ENCODE measurements at regions not wholly inside any gene's neighbourhood (a gene's known extent, or its start where the extent isn't known, plus 50 kb on each side); places are given as distances from the start of the nearest gene placed in this dataset.

GRCh38 chr21:24023936-24024335 is 1583.3 kb downstream of the MRPL39 start:
- H3K18ac ChIP-seq (ENCODE audit: low read depth, low read length), result no peak overlapping the region
- no peak overlapping the region for H2BK120ac ChIP-seq (ENCODE audit: low read depth, low read length)
- H2BK15ac ChIP-seq (ENCODE audit: low read depth, low read length), result no peak overlapping the region
- H2BK5ac ChIP-seq (ENCODE audit: low read depth, low read length, poor library complexity, severe bottlenecking), result no peak overlapping the region
- no peak for DNase-seq
- no peak overlapping the region for H3K4me3 ChIP-seq (ENCODE audit: insufficient read depth, low read depth, low read length)
- in situ Hi-C loops (cut with MboI; ENCODE audit: low sequenced_read_pairs), result no loop called here
- no peak overlapping the region for H3K9ac ChIP-seq (ENCODE audit: low read depth, low read length)
- no peak overlapping the region for H2AK9ac ChIP-seq (replicated peaks; ENCODE audit: low read depth, low read length, poor library complexity)
- H4K8ac ChIP-seq (ENCODE audit: low read depth in 2 of 2, low read length in 2 of 2), result no peak overlapping the region
- H4K91ac ChIP-seq (ENCODE audit: insufficient read depth, low read depth, low read length), result no peak overlapping the region
- H2AFZ ChIP-seq (replicated peaks; ENCODE audit: low read length, poor library complexity), result no peak overlapping the region
- H3K4me1 ChIP-seq (ENCODE audit: control insufficient read depth, insufficient read depth, low read length), result no peaks in the 10 kb centered on the region
- dilution Hi-C loops (cut with HindIII; ENCODE audit: low sequenced_read_pairs, unreplicated experiment), result no loop called here
- no peaks in the 10 kb centered on the region for H3K79me1 ChIP-seq (ENCODE audit: low read depth in 1 of 2, low read length in 2 of 2)
- no peak overlapping the region for H3K56ac ChIP-seq (ENCODE audit: extremely low read depth, insufficient read depth, low read length)
- TF ChIP-seq SMC3 (IDR thresholded peaks at IDR 0.05; ENCODE audit: low read depth, low read length), result no peak
- ChIA-PET POLR2A (ENCODE audit: unreplicated experiment) (no interaction called here), CTCF (no interaction called here)
- no TSS peak for BruUV-seq (replicated peaks)
- intact Hi-C loops (cut with micrococcal nuclease), result no loop called here
- no peak overlapping the region for H4K5ac ChIP-seq (ENCODE audit: low read depth, low read length)
- no peaks in the 10 kb centered on the region for H4K20me1 ChIP-seq (ENCODE audit: insufficient read depth, low read length)
- H3K4ac ChIP-seq (ENCODE audit: low read depth, low read length), result no peak overlapping the region
- no peak overlapping the region for H3K27ac ChIP-seq (ENCODE audit: insufficient read depth, low read length)
- no peak overlapping the region for H3K4me2 ChIP-seq (ENCODE audit: low read depth, low read length)
- H3K9me3 ChIP-seq (ENCODE audit: control insufficient read depth, insufficient read depth, low read length), result peaks cover 4% of the 10 kb centered on the region; the same call in 1 of the 2 replicates
- no peaks in the 10 kb centered on the region for H3K27me3 ChIP-seq (ENCODE audit: control insufficient read depth, insufficient read depth, low read length)
- no peak overlapping the region for H2AK5ac ChIP-seq (ENCODE audit: low read depth, low read length)
- H3K36me3 ChIP-seq (ENCODE audit: control insufficient read depth, insufficient read depth, low read length), result no peaks in the 10 kb centered on the region
- ATAC-seq (ENCODE audit: low read depth), result no peak
- no peak overlapping the region for H3K14ac ChIP-seq (replicated peaks; ENCODE audit: low read depth, low read length)
- H3K9me1 ChIP-seq (ENCODE audit: insufficient read depth, low read length), result no peaks in the 10 kb centered on the region
- no peak overlapping the region for H2BK20ac ChIP-seq (ENCODE audit: low read depth, low read length)
- no CpG with 5 or more reads among the region's 1 CpG for WGBS, 2 experiments (ENCODE audit: extremely low coverage in 2 of 2, insufficient read length in 1 of 2)
- no peak overlapping the region for H3K23ac ChIP-seq (ENCODE audit: low read depth, low read length)

Data from IMR-90 (cell line).